ENCODE measurements at regions not wholly inside any gene's neighbourhood (a gene's known extent, or its start where the extent isn't known, plus 50 kb on each side); places are given as distances from the start of the nearest gene placed in this dataset.

- DNase-seq (ENCODE audit: low read depth in 3 of 3), result no peak
Measured at GRCh38 chr22:48116871-48117270, 1354.4 kb downstream of the TBC1D22A start.

- DNase-seq (ENCODE audit: low read depth in 3 of 3), result no peak
Measured at GRCh38 chr22:48112687-48113521, 1350.5 kb downstream of the TBC1D22A start.

GRCh38 chr22:48106715-48107259, 1344.3 kb downstream of the TBC1D22A start:
- no peak for DNase-seq (ENCODE audit: low read depth in 3 of 3)

- no peak for DNase-seq (ENCODE audit: low read depth in 3 of 3)
Measured at GRCh38 chr22:48106215-48106614, 1343.8 kb downstream of the TBC1D22A start.

GRCh38 chr22:48105259-48105658, 1342.8 kb downstream of the TBC1D22A start:
- no peak for DNase-seq (ENCODE audit: low read depth in 3 of 3)

GRCh38 chr22:48104766-48105165, 1342.3 kb downstream of the TBC1D22A start:
- DNase-seq (ENCODE audit: low read depth in 3 of 3), result no peak

GRCh38 chr22:48104102-48104738, 1341.8 kb downstream of the TBC1D22A start:
- no peak for DNase-seq (ENCODE audit: low read depth in 3 of 3)

- DNase-seq (ENCODE audit: low read depth in 3 of 3), result no peak
Measured at GRCh38 chr22:48103126-48103875, 1340.9 kb downstream of the TBC1D22A start.

- DNase-seq (ENCODE audit: low read depth in 3 of 3), result no peak
Measured at GRCh38 chr22:48102581-48102980, 1340.1 kb downstream of the TBC1D22A start.

- no peak for DNase-seq (ENCODE audit: low read depth in 3 of 3)
Measured at GRCh38 chr22:48101704-48102103, 1339.3 kb downstream of the TBC1D22A start.

GRCh38 chr22:48100685-48101417, 1338.4 kb downstream of the TBC1D22A start:
- no peak for DNase-seq (ENCODE audit: low read depth in 3 of 3)

- DNase-seq (ENCODE audit: low read depth in 3 of 3), result no peak
Measured at GRCh38 chr22:48099671-48100070, 1337.2 kb downstream of the TBC1D22A start.

GRCh38 chr22:48099251-48099650, 1336.8 kb downstream of the TBC1D22A start:
- no peak for DNase-seq (ENCODE audit: low read depth in 3 of 3)

- no peak for DNase-seq (ENCODE audit: low read depth in 3 of 3)
Measured at GRCh38 chr22:48098921-48099245, 1336.4 kb downstream of the TBC1D22A start.

GRCh38 chr22:48098243-48098920, 1335.9 kb downstream of the TBC1D22A start:
- no peak for DNase-seq (ENCODE audit: low read depth in 3 of 3)

GRCh38 chr22:48097723-48098122, 1335.3 kb downstream of the TBC1D22A start:
- DNase-seq (ENCODE audit: low read depth in 3 of 3), result no peak

GRCh38 chr22:48096851-48097665, 1334.6 kb downstream of the TBC1D22A start:
- DNase-seq (ENCODE audit: low read depth in 3 of 3), result no peak

- no peak for DNase-seq (ENCODE audit: low read depth in 3 of 3)
Measured at GRCh38 chr22:48096411-48096810, 1334.0 kb downstream of the TBC1D22A start.

GRCh38 chr22:48093981-48094380, 1331.5 kb downstream of the TBC1D22A start:
- no peak for DNase-seq (ENCODE audit: low read depth in 3 of 3)

- DNase-seq (ENCODE audit: low read depth in 3 of 3), result no peak
Measured at GRCh38 chr22:48092866-48093265, 1330.4 kb downstream of the TBC1D22A start.
